ENCODE measurements at regions not wholly inside any gene's neighbourhood (a gene's known extent, or its start where the extent isn't known, plus 50 kb on each side); places are given as distances from the start of the nearest gene placed in this dataset.
"Not testable (repeated sequence)": the region's sequence is repeated elsewhere in the genome, so short reads cannot be mapped to it uniquely, and the experiment has no call there.

GRCh38 chr7:92968502-92968901 is 132.1 kb upstream of the CDK6 start:
- no peak for DNase-seq

- DNase-seq = no peak
These were observed 130.9 kb upstream of the CDK6 start for GRCh38 chr7:92967238-92967637.

- DNase-seq = no peak
These were observed 127.8 kb upstream of the CDK6 start for GRCh38 chr7:92964141-92964540.

- DNase-seq = no peak
These were observed 127.2 kb upstream of the CDK6 start for GRCh38 chr7:92963566-92963965.

GRCh38 chr7:92961961-92962360 is 125.6 kb upstream of the CDK6 start:
- DNase-seq = no peak

- DNase-seq = no peak
These were observed 120.2 kb upstream of the CDK6 start for GRCh38 chr7:92956575-92956974.

- DNase-seq = peak; percentile 24
These were observed 118.7 kb upstream of the CDK6 start for GRCh38 chr7:92955081-92955480.

GRCh38 chr7:92953657-92954056 is 117.3 kb upstream of the CDK6 start:
- DNase-seq = peak; percentile 10

GRCh38 chr7:92949748-92950147 is 113.4 kb upstream of the CDK6 start:
- no peak for DNase-seq

- DNase-seq = no peak
These were observed 109.5 kb upstream of the CDK6 start for GRCh38 chr7:92945840-92946239.

GRCh38 chr7:92944633-92945032 is 108.3 kb upstream of the CDK6 start:
- no peak for DNase-seq

GRCh38 chr7:92942706-92943105 is 106.3 kb upstream of the CDK6 start:
- DNase-seq = not testable (repeated sequence)

- DNase-seq = no peak
These were observed 103.4 kb upstream of the CDK6 start for GRCh38 chr7:92939666-92940360.

GRCh38 chr7:92934096-92934495 is 97.7 kb upstream of the CDK6 start:
- no peak for DNase-seq

- DNase-seq = no peak
These were observed 96.1 kb upstream of the CDK6 start for GRCh38 chr7:92932450-92932849.

GRCh38 chr7:92930404-92930803 is 94.0 kb upstream of the CDK6 start:
- DNase-seq = no peak

GRCh38 chr7:92926697-92927044 is 90.3 kb upstream of the CDK6 start:
- no peak for DNase-seq

- no peak for DNase-seq
These were observed 89.7 kb upstream of the CDK6 start for GRCh38 chr7:92925876-92926696.

- DNase-seq = no peak
These were observed 88.4 kb upstream of the CDK6 start for GRCh38 chr7:92924800-92925199.

GRCh38 chr7:92917230-92917629 is 80.9 kb upstream of the CDK6 start:
- DNase-seq = no peak

GRCh38 chr7:92916770-92917224 is 80.4 kb upstream of the CDK6 start:
- no peak for DNase-seq

GRCh38 chr7:92915348-92915747 is 79.0 kb upstream of the CDK6 start:
- DNase-seq = no peak

GRCh38 chr7:92914645-92915044 is 78.3 kb upstream of the CDK6 start:
- DNase-seq = no peak

- DNase-seq = no peak
These were observed 77.5 kb upstream of the CDK6 start for GRCh38 chr7:92913849-92914248.

- no peak for DNase-seq
These were observed 74.6 kb upstream of the CDK6 start for GRCh38 chr7:92910976-92911375.

Data from activated naive CD4-positive, alpha-beta T cell treated with Interleukin-2 at 50 U/mL for 16 hours (primary cell).